GM12878 (cell line): ENCODE measurements at regions not wholly inside any gene's neighbourhood (a gene's known extent, or its start where the extent isn't known, plus 50 kb on each side); places are given as distances from the start of the nearest gene placed in this dataset.

ENCODE experiments used
- ATAC-seq: fragments of 200-7000 bp; cut with Tn5 transposase; 3 replicates; pipeline ENCODE4 v1.9.1; 2020; ENCODE audit warnings: mild to moderate bottlenecking, moderate library complexity
- BruUV-seq: library from RNA; stranded (reverse); fragments of 400-500 nt; replicated peaks from 2 replicates; lab custom pipeline; 2021; lab: Mats Ljungman, UMichigan
- CTCF ChIA-PET: fragments of 300-600 bp; sonication (Branson Sonifier 250); formaldehyde crosslinking; extraction: SDS; loops from one replicate; lab custom pipeline; 2021; ENCODE audit warnings: inconsistent platforms; lab: Yijun Ruan, JAX
- POLR2A ChIA-PET: fragments of 350-600 bp; formaldehyde crosslinking; extraction: SDS; loops from one replicate; lab custom pipeline; 2021; ENCODE audit warnings: inconsistent platforms; lab: Charles Lee
- RAD21 ChIA-PET: fragments of 300-600 bp; sonication (Branson Sonifier 250); formaldehyde crosslinking; loops from one replicate; lab custom pipeline; 2023; ENCODE audit warnings: antibody characterized with exemption; ENCODE audit not compliant: unreplicated experiment; lab: Charles Lee
- SMC1A ChIA-PET: fragments of 300-600 bp; sonication (Branson Sonifier 250); formaldehyde crosslinking; loops from one replicate; lab custom pipeline; 2023; ENCODE audit not compliant: unreplicated experiment, uncharacterized antibody; lab: Charles Lee
- DNase-seq: peaks from one replicate; pipeline ENCODE4 v3.0.0-alpha.2; 2011; ENCODE audit warnings: low read depth, low spot score
- FAIRE-seq: peaks from 3 replicates; lab custom pipeline; 2011; peaks lifted over from hg19 to GRCh38; lab: Jason Lieb, UNC
- H2AFZ ChIP-seq: 2 replicates; pipeline ENCODE4 v1.6.0; 2011; ENCODE audit warnings: low read depth, low read length, control low read depth; ENCODE audit not compliant: control insufficient read depth
- H3K27ac ChIP-seq: 2 replicates; pipeline ENCODE4 v1.5.1; 2011; ENCODE audit warnings: control low read depth; ENCODE audit not compliant: control insufficient read depth, insufficient read depth
- H3K27me3 ChIP-seq, 2 experiments: replicated peaks in 1 of 2; 2 replicates each; pipeline versions ENCODE4 v1.6.0 to v1.6.1; 2011; ENCODE audit warnings: low read length in 1 of 2; ENCODE audit not compliant: control insufficient read depth in 2 of 2, insufficient read depth in 2 of 2
- H3K36me3 ChIP-seq, 2 experiments: 2 replicates each; pipeline ENCODE4 v1.5.1; 2011; ENCODE audit warnings: low read length in 1 of 2; ENCODE audit not compliant: control insufficient read depth in 2 of 2, insufficient read depth in 2 of 2
- H3K4me1 ChIP-seq: 2 replicates; pipeline ENCODE4 v1.6.1; 2011; ENCODE audit warnings: mild to moderate bottlenecking, low read length, moderate library complexity, mixed read lengths; ENCODE audit not compliant: control insufficient read depth, insufficient read depth
- H3K4me2 ChIP-seq: 2 replicates; pipeline ENCODE4 v1.6.0; 2011; ENCODE audit warnings: control low read depth; ENCODE audit not compliant: control insufficient read depth, insufficient read depth
- H3K4me3 ChIP-seq: fragments of 200-600 bp; sonication (generic); 2 replicates; pipeline ENCODE4 v1.5.1; 2016
- H3K79me2 ChIP-seq: 2 replicates; pipeline ENCODE4 v1.6.0; 2011; ENCODE audit warnings: low read length; ENCODE audit not compliant: control insufficient read depth, insufficient read depth
- H3K9ac ChIP-seq: 2 replicates; pipeline ENCODE4 v1.8.0; 2011; ENCODE audit warnings: low read length, control low read depth, mixed read lengths; ENCODE audit not compliant: control insufficient read depth, insufficient read depth
- H3K9me3 ChIP-seq: replicated peaks from 3 replicates; pipeline ENCODE4 v1.5.1; 2011; ENCODE audit warnings: mild to moderate bottlenecking, low read length; ENCODE audit not compliant: control insufficient read depth, insufficient read depth
- H4K20me1 ChIP-seq: 2 replicates; pipeline ENCODE4 v1.6.0; 2011; ENCODE audit not compliant: control insufficient read depth, insufficient read depth
- BCL11A ChIP-seq: IDR thresholded peaks from 2 replicates; pipeline ENCODE4 v1.6.1; 2011; ENCODE audit warnings: low read depth, low read length
- HDGF ChIP-seq: fragments of 450-650 bp; IDR thresholded peaks from 2 replicates; pipeline ENCODE4 v1.6.1; 2016; ENCODE audit warnings: antibody characterized with exemption
- MXI1 ChIP-seq: fragments of 150-350 bp; IDR thresholded peaks from 2 replicates; pipeline ENCODE4 v1.6.1; 2011; ENCODE audit warnings: low read depth, mild to moderate bottlenecking, inconsistent platforms, low read length, improper control_type of control experiment
- SMAD5 ChIP-seq: IDR thresholded peaks from 2 replicates; pipeline ENCODE4 v1.6.1; 2016; ENCODE audit warnings: antibody characterized with exemption, low read depth
- WGBS: methylation state at CpG from one replicate; pipeline ENCODE4 v1.1.6; 2016; ENCODE audit warnings: low lambda C conversion rate; ENCODE audit not compliant: insufficient replicate concordance, insufficient coverage; ENCODE audit errors: missing lambda C conversion rate; 5-methylcytosine and 5-hydroxymethylcytosine counted together
- in situ Hi-C: fragments of 300-500 bp; cut with MboI; formaldehyde crosslinking; loops from 9 replicates; pipeline ENCODE4 v1.14.3; 2018; ENCODE audit warnings: mixed read lengths
- intact Hi-C: fragments of 100-400 bp; cut with micrococcal nuclease; formaldehyde crosslinking; loops from one replicate; pipeline ENCODE4 v1.14.2; 2022; ENCODE audit not compliant: unreplicated experiment
- TF ChIP-seq, protein P1 (sequence below): fragments of 450-650 bp; IDR thresholded peaks from 2 replicates; pipeline ENCODE4 v1.6.1; 2018; ENCODE audit warnings: mild to moderate bottlenecking, low read depth, moderate library complexity; ENCODE audit not compliant: partially characterized antibody
- TF ChIP-seq, protein P2 (sequence below): fragments of 450-650 bp; IDR thresholded peaks from 2 replicates; pipeline ENCODE4 v1.6.1; 2018; ENCODE audit warnings: borderline replicate concordance, mild to moderate bottlenecking; ENCODE audit not compliant: partially characterized antibody

- no peak for TF ChIP-seq HDGF
Measured at GRCh38 chr15:25515633-25516032, 76.8 kb upstream of the UBE3A start (continued).

GRCh38 chr15:25514522-25514921 is 75.7 kb upstream of the UBE3A start:
- H2AFZ ChIP-seq = no peak overlapping the region
- intact Hi-C loops = no loop called here
- FAIRE-seq (no peak), ATAC-seq (no peak), DNase-seq (no peak)
- ChIA-PET RAD21 (no interaction called here), SMC1A (no interaction called here), POLR2A (no interaction called here), CTCF (no interaction called here)
- BruUV-seq = no TSS peak
- H3K4me1 ChIP-seq = no peaks in the 10 kb centered on the region
- no peak overlapping the region for H3K27ac ChIP-seq
- TF ChIP-seq MXI1 (no peak), BCL11A (no peak), SMAD5 (no peak)
- TF ChIP-seq, protein P1, sequence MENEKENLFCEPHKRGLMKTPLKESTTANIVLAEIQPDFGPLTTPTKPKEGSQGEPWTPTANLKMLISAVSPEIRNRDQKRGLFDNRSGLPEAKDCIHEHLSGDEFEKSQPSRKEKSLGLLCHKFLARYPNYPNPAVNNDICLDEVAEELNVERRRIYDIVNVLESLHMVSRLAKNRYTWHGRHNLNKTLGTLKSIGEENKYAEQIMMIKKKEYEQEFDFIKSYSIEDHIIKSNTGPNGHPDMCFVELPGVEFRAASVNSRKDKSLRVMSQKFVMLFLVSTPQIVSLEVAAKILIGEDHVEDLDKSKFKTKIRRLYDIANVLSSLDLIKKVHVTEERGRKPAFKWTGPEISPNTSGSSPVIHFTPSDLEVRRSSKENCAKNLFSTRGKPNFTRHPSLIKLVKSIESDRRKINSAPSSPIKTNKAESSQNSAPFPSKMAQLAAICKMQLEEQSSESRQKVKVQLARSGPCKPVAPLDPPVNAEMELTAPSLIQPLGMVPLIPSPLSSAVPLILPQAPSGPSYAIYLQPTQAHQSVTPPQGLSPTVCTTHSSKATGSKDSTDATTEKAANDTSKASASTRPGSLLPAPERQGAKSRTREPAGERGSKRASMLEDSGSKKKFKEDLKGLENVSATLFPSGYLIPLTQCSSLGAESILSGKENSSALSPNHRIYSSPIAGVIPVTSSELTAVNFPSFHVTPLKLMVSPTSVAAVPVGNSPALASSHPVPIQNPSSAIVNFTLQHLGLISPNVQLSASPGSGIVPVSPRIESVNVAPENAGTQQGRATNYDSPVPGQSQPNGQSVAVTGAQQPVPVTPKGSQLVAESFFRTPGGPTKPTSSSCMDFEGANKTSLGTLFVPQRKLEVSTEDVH = no peak
- TF ChIP-seq, protein P2, sequence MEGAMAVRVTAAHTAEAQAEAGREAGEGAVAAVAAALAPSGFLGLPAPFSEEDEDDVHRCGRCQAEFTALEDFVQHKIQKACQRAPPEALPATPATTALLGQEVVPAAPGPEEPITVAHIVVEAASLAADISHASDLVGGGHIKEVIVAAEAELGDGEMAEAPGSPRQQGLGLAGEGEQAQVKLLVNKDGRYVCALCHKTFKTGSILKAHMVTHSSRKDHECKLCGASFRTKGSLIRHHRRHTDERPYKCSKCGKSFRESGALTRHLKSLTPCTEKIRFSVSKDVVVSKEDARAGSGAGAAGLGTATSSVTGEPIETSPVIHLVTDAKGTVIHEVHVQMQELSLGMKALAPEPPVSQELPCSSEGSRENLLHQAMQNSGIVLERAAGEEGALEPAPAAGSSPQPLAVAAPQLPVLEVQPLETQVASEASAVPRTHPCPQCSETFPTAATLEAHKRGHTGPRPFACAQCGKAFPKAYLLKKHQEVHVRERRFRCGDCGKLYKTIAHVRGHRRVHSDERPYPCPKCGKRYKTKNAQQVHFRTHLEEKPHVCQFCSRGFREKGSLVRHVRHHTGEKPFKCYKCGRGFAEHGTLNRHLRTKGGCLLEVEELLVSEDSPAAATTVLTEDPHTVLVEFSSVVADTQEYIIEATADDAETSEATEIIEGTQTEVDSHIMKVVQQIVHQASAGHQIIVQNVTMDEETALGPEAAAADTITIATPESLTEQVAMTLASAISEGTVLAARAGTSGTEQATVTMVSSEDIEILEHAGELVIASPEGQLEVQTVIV = no peak
- H3K36me3 ChIP-seq = no peaks in the 10 kb centered on the region
- no peak overlapping the region for H3K4me3 ChIP-seq
- no peak overlapping the region for H3K9ac ChIP-seq
- no peaks in the 10 kb centered on the region for H4K20me1 ChIP-seq
- no peaks in the 10 kb centered on the region for H3K79me2 ChIP-seq
- H3K9me3 ChIP-seq = no peaks in the 10 kb centered on the region; the same call in 1 of the 3 replicates
- H3K4me2 ChIP-seq = no peak overlapping the region
- in situ Hi-C loops = loop anchor here (25.0 kb wide), 3 partner anchors 423 to 1877 kb away; partner anchors contain the start of genes GABRA5 and MAGEL2
- 9% methylated on average over 9 of the region's 9 CpGs for WGBS
- no peaks in the 10 kb centered on the region for H3K27me3 ChIP-seq
